LHCN-M2 (cell line): ENCODE measurements at regions not wholly inside any gene's neighbourhood (a gene's known extent, or its start where the extent isn't known, plus 50 kb on each side); places are given as distances from the start of the nearest gene placed in this dataset.

ENCODE experiments used
- DNase-seq: peaks from one replicate; pipeline ENCODE4 v3.0.0-alpha.2; 2012; ENCODE audit warnings: low read depth

DNA sequence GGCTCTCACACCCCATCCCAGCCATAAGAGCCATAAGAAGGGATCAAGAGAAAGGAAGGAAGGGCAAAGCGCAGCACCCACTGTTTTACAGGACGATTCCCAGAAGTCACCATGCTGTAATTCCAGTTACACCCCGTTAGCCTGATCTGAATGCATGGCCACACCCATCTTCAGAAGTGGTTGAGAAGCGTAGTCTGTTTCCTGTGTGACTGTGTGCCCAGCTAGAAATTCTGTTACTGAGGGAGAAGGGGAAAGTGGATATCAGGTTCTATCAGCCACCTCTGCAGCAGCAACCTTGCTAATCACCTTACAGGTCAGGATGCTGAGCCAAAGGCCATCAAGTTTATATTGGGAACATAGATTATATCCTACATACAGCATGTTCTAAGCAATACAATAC lies 260.0 kb downstream of the ABHD5 start:
- DNase-seq, result no peak

DNA sequence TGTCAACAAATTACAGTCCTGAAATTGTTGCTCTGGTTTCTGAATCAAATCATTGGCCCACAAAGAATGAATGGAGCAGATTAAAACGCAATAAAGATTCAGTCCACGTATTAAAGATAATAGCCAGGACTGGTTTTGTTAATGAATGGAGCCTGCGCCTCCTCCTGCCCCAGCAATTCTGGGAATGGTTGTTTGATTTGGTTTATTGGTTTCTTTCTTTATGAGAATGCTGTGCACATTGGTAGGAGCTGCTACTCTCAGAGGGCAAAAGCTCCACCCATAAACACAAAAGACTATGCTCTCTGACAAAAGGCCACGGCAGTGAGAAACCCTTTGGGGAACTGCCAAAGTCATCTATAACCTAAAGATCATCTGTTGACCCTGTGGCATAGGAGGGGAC lies 261.1 kb downstream of the ABHD5 start:
- no peak for DNase-seq

DNA sequence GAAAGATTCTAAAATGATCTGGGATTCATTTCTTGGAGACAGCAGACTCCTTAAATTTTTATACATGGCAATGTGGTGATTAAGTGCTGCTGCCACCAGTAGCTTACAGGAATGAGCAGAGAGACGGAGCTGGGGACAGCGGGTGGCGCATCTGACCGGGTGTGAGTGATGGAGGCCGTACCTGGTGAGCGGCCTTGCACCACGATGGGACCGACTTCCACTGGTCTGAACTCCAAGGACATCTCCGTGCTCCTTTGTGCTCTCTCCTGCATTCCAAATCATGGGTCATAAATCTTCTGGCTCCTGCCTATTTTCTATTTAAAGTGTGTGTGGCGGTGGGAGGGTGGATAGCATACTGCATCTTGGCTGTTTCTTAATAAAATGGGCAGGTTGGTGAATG lies 262.6 kb downstream of the ABHD5 start:
- no peak for DNase-seq

DNA sequence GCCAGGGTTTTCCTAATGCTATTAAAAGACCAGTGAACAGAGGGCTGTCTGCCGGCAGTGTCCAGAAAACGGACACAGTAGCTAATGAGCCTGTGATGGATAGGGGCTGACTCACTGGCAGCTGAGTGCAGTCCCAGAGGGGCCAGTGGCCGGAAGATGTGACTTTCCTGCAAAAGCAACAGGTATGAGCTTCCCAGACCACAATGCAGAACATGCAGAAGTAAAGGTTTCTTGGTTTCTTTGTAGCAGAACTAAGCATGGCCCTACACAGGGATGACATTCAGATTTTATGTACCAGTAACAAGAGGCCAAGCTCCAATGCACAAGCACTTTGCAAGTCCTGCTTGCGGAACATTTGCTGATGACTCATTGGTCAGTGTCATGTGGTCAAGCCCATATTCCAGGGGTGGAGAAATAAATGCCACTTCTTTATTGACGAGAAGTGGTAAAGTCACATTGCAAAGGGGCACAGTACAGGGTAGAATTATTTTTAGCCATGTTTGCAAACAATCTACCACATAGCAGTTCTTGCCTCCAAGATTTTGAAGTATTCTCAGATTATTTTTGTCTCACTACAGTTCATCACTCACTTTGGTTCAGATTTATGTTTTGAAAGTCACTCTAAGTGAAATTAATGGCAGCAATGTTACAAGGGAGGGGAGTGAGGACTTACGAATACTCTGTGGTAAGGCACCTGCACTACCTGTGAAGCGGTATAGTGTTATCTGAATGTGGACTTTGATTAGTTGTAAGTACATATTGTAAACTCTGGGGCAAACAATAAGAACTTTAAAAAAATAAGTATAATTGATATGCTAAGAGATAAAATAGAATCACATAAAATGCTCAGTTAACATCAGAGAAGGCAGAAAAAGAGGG lies 263.3 kb downstream of the ABHD5 start:
- peak; percentile 90 for DNase-seq

DNA sequence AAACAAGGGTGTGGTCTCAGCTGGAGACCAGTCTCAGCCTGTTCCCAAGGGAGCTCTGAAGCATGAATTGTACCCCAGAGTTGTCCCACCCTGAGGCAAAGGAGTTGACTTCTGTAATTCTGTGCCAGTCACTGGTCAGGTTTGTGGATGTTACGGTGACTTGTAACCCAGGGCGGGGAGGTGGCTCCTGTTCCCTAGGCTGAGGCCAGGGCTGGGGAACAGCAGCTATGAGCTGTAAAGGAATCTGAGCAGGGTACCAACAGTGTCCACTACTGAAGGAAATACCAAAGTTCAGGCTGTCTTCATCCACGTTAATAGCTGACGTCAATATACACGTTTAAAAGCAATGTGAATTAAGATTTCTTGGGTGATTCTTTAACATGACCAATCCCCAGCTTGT lies 266.2 kb downstream of the ABHD5 start:
- DNase-seq, result no peak

DNA sequence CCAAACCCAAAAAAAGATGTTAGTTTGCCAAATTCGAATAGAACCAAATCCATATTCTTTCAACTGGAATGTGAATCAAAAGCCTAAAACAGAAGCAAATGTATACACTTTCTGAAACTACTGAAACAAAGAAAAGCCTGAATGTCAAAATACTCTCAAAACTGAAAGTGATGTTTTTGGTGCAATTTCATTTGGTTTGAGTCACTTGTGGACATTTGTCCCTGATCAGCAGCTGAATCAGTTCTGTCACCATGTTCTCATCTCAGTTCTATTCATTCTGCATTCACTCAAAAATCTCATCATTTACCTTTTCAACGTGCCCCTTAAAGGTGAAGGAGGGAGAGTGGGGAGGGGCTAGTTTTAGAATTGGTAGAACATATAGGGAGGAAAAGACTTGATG lies 266.8 kb downstream of the ABHD5 start:
- no peak for DNase-seq

DNA sequence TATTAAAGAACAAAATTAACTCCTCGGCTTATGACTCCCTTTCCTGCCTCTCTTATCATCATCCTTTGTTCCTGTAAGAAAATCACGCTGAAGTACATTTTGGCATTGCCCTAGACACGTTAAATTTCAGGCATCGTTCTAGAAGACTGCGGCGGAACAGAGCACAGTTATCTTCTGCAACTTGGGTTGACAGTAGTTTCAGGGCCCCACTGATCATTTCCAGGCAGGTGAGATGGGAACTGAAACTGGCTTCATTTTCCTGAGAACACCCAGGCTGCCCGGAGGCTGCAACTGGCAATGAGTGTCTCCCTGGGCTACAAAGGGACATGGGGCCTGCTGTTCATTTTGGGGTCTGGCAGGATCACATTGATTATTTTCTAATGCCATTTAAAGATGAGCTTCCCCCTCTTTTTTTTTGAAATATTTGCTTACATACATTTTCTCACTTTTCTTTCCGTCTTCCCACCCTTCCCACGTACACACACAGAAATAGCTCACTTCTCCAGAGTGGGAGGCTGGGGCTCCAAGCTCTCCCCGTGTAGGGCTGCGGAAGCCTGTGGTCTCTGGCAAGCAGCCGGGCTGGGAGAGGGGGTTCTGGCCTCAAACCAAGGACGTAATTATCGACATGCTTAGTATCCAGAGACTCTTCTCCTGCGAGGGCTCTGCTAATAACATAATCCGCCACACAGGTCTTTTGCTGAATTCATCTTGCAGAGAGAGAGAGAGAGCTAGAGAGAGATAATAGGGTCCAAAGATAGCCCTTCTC lies 267.4 kb downstream of the ABHD5 start:
- DNase-seq, result no peak

DNA sequence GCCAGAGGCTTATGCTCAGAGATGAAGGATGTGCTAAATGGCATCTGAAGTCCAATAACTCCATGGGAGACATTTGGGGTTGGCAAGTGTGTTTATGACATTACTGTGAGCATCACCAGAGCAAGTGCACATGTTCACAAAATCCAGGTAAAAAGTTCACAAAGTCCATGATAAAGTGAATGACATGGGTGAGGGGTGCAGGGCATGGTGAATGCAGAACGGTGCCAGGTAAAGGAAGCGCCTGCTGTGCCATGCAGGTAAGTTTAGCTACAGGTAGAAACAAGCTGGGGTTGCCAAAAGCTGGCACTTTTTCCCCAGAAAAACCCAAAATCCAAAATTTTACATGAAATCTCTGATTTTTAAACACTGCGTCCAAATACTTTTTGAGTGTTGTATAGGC lies 268.2 kb downstream of the ABHD5 start:
- DNase-seq, result no peak

DNA sequence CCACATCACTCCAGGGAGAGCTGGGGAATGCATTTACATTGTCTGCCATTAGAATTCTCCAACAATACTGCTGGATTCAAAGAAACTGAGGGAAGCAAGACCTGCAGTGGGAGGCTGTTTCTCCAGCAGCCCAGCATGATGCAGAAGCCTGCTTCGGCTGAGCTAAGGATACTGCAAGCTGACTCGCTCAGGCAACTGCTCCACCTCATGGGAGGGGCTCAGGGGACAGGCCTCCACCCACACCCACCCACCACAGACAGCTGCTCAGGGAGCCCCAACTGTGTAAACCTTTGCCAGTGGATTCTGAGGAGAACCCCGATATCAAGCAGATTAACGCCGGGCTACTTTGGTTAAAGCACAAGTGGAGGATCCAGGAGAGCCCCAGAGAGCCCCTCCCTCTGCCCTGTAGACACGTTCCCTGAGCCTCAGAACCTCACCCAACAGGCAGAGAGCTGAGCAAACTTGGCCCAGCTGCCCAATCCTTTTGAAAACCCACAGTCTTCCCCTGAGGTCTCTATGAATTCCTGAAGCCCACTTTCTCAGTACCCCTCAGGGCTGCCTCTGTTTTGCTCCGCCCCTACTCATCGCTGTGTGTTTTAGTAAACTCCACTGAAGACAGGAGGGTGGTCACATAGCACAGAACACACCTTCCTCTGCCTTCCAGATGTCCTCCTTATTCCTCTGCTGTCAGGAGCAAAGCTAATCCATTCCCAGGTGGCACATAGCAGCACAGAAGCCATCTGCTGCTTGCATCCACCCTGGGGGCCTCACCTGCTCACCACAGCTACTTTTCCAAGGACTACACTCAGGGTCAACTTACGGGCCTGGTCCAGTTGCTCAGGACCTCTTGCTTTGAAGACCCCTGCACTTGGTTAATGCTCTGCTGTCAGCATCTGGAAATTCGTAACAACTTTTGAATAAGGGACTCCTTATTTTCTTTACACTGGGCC lies 269.0 kb downstream of the ABHD5 start:
- no peak for DNase-seq

DNA sequence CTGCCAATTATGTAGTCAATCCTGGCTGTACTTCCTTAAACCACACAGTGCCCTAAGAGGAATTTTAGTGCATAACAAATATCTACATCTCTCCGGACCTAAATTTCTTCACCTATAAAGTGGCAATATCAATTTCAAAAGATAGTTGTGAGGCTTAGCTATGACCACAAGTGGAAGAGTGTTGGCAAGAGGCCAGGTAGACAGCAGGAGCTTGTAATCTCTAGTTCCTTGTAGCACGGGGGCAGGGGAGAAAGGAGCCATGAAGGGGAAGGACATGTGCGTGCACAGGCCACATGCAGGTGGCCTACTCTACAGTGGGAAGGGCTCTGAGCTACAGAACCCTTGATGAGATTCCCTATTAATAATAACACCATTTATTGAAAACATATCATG lies 269.7 kb downstream of the ABHD5 start:
- DNase-seq, result peak; percentile 28

DNA sequence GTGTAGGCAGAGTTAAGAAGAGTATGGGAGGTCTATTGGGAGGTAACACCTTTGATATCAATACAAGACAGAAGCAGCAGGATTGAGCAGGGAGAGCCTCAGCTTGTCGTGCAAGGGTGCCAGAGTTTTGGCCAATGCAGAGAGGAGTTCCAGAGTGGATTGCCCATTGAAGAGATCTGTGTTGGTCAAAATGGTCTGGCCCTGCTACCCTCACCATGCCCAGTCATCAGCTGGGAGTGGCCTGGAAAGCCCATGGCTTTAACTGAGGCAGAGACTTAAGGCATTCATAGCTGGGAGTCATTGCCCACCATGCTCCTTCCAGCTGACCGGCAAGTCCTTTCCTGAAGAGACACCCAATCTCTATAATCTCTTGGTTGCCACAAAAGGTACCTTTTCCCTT lies 271.3 kb downstream of the ABHD5 start:
- DNase-seq, result no peak

DNA sequence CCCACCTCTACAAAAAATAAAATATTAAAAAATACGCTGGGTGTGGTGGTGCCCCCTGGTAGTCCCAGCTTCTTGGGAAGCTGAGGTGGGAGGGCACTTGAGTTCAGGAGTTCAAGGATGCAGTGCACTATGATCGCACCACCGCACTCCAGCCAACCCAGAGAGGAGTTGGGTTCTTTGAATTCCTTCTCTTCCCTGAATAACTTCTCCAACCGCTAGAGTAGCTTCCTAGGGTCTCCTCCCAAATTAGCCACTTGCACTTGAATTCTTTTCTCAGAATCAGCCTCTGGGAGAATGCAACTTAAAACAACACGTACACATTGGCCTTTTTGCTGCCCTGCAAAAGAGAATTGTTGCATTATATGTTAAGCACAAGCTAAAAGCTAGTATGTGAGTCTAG lies 272.5 kb downstream of the ABHD5 start:
- no peak for DNase-seq

DNA sequence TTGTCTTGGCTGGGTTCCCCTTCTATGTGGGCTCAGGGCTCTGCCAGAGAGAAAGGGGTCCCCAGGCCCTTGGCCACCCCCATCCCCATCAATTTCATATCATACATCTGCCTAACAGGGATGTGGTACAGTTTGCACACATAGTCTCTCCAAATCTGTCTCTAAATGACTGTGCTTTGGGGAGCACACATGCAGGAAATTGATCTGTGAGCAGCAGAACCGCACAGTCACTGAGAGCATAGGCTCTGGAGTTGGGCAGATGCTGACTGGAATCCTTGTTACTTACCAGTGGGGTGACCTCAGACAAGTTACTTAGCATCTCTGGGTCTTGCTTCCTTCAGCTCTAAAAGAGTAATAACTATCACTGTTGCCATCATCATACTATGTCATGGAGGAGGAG lies 273.9 kb downstream of the ABHD5 start:
- no peak for DNase-seq

DNA sequence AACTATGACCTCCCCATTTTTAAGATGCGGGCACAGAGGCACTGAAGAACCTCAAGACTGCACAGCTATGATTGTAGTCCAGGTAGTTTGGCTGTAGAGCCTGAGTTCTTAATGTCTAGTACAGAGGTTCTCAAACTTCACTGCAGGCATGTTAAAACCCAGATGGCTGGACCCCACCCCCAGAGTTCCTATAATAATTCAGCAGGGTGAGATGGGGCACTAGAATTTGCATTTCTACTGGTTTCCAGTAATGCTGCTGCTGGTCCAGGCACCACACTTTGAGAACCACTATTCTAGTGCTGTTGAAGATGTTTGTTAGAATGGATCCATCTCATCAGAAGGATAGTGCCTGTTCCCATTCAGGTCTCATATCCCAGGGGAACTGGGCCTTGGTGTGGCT lies 274.9 kb downstream of the ABHD5 start:
- DNase-seq, result no peak

DNA sequence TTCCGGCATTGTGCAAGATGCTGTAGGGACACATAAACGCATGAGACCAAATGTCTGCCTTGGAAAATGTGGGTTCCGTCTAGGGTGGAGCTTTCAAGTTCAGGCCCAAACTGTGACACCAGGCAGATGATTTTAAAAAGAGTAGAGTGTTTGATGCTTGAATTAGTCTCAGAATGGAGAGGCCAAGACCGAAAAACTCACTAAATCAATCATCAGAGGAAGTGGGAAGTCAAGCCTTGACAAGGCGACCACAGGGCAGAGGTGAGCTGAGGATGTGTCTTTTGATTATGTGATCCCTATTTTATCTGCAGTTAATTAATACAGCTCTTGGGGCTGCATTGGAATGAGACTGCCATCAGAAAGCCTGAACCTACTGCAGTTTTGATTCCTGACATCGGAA lies 275.4 kb downstream of the ABHD5 start:
- DNase-seq, result no peak

DNA sequence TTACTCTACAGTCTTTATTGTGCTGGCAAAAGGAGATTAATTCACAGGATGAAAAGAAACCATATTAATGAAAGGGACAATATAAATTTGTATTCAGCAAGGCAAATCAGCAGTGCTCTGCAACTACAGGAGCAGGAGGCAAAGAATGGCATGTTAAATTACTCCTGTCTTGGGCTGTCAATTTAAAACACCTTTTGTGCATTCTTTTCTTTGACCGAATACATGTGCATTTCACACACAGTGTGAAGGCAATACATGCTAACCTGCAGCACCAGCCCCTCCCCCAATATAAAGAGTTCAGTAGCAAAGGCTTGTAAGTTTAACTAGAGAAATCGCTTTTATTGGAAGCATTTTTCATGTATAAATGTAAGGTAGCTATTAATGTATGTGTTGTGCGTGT lies 275.2 kb upstream of the TOPAZ1 start:
- DNase-seq, result no peak

DNA sequence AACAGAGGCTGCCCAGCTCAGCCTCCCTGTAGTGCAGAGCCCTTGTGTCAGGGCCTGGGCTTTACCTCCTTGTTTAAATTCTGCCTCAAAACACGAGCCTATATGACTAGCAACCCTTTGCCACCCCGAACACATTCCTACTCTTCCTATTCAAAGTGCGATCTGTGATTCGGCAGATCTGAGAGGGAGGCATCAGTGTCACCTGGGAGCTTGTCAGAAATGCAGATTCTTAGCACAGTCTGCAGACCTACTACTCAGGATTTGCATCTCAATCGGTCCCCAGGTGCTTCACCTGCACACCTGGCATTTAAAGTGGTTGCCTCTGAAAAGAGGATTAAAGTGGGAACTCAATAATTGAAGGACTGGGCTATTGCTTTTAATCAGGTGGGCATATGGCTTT lies 273.2 kb upstream of the TOPAZ1 start:
- no peak for DNase-seq

DNA sequence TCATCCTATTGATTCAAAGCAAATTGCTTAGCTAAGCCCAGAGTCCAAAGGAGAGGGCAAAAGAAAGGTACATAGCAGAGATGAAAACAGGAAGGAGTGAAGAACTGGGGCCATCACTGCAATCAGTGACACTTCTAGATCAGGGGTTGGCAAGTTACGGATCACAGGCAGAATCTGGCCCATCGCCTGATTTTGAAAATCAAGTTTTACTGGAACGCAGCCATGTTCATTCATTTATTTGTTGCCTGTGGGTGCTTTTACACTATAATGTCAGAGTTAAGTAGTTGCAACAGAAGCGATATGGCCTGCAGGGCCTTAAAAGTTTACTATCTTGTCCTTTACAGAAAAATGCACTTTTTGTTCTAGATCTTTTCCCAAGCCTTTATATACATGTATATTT lies 271.7 kb upstream of the TOPAZ1 start:
- DNase-seq, result no peak

DNA sequence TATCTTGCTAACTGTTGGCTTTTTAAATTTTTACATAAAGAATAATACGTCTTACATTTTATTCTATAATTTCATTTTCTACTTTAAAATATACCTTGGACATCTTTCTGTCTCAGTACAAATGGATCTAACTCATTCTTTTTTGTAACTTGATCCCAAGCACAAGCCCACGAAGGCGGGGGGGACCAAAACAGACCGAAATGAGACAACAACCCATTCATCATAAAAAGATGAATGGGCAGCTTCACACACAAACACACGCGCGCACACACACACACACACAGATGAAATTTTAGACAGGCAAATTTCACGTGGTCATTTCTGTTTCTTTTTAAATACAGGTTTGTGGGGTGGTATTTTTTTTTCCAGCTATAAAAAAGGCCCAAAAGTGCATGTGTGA lies 271.3 kb upstream of the TOPAZ1 start:
- no peak for DNase-seq

DNA sequence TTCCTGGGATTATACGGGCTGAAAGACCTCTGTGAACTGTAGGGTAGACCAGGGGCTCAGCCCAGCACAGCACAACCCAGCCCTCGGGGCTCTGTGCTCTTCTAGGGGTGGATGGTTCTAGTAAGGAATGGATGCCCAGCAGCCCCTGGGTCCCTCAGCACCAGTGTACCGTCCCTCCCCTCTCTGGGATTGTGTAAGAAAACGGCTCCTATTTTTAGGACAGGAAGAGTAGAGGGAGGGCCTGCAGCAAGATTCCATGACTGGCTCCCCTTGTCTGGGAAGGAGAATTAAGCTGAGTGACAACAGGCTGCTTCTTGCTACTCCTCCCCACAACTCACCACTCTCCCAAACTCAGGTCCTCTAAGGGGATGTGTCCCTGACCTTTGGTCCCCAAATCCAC lies 270.8 kb upstream of the TOPAZ1 start:
- DNase-seq, result no peak

DNA sequence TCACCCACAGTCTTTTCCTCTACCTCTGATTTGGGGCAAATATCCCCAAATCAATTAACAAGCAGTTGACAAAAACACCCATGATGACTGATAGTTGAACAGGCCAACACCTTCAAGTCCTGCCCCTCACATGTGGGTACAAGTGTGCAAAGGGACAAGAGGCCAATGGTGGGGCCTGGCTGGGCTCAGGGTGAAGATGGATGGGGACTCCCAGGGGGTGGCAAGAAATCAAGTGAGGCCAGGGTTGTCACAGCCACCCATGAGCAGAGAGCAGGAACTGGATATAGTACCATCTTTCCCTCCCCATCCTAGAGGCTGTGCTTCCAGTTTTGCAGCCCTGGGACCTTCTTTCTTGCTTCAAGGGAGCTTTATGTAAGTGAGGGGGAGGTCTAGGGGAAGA lies 270.2 kb upstream of the TOPAZ1 start:
- no peak for DNase-seq

DNA sequence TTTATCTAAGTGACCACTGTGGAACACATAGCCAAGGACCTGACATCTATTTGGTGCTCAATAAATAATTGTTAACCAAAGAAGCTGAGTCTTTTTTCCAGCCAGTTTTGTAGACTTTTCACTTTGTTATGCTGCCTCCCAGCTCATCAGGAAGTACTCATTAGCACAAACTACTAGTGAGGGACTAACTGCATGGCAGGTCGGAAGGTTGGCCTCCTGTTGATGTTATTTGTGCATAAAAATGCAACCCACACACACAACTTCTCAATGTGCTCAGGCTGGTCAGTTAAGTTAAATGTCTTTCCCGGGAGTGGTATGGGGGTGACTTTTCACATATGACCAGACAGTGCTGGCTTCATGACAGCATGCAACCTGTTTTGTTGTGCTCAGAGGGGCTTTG lies 263.0 kb upstream of the TOPAZ1 start:
- DNase-seq, result no peak
